Panc1 (cell line): ENCODE measurements at regions not wholly inside any gene's neighbourhood (a gene's known extent, or its start where the extent isn't known, plus 50 kb on each side); places are given as distances from the start of the nearest gene placed in this dataset.

Source experiments
- ATAC-seq: fragments of 200-7000 bp; cut with Tn5 transposase; 2 replicates; pipeline ENCODE4 v1.9.1; 2020; ENCODE audit warnings: mild to moderate bottlenecking, moderate library complexity
- BruUV-seq: library from RNA; stranded (reverse); fragments of 400-500 nt; replicated peaks from 2 replicates; lab custom pipeline; 2021; lab: Mats Ljungman, UMichigan
- CTCF ChIA-PET: fragments of 300-600 bp; sonication (Branson Sonifier 250); formaldehyde crosslinking; loops from one replicate; lab custom pipeline; 2022; ENCODE audit warnings: antibody characterized with exemption; lab: Charles Lee
- POLR2A ChIA-PET: fragments of 300-600 bp; sonication (Branson Sonifier 250); formaldehyde crosslinking; loops from one replicate; lab custom pipeline; 2022; ENCODE audit warnings: antibody characterized with exemption; lab: Charles Lee
- DNase-seq: peaks from one replicate; pipeline ENCODE4 v3.0.0-alpha.2; 2010; ENCODE audit warnings: low read depth, low spot score
- H3K27ac ChIP-seq: 2 replicates; pipeline ENCODE4 v1.5.1; 2011; ENCODE audit warnings: mild to moderate bottlenecking, low read length, inconsistent platforms
- H3K27me3 ChIP-seq: fragments of 200-500 bp; sonication (Bioruptor generic); 2 replicates; pipeline ENCODE4 v1.6.0; 2014; ENCODE audit warnings: low read length, inconsistent platforms; ENCODE audit not compliant: control insufficient read depth, insufficient read depth
- H3K36me3 ChIP-seq: fragments of 200-500 bp; sonication (Bioruptor generic); 2 replicates; pipeline ENCODE4 v1.5.1; 2014; ENCODE audit warnings: inconsistent platforms, mild to moderate bottlenecking, low read length, moderate library complexity; ENCODE audit not compliant: control insufficient read depth, insufficient read depth
- H3K4me1 ChIP-seq: 2 replicates; pipeline ENCODE4 v1.5.1; 2011; ENCODE audit warnings: inconsistent platforms, mild to moderate bottlenecking, low read length, moderate library complexity; ENCODE audit not compliant: control insufficient read depth, insufficient read depth
- H3K4me3 ChIP-seq, 2 experiments: 2 replicates each; pipeline ENCODE4 v1.5.1; 2011 to 2012; ENCODE audit warnings: low read depth in 2 of 2, low read length in 2 of 2, mild to moderate bottlenecking in 2 of 2, inconsistent platforms in 1 of 2, moderate library complexity in 1 of 2
- H3K9me3 ChIP-seq: fragments of 200-500 bp; sonication (Bioruptor generic); 2 replicates; pipeline ENCODE4 v1.5.1; 2014; ENCODE audit warnings: low read depth, mild to moderate bottlenecking, inconsistent platforms, low read length, moderate library complexity; ENCODE audit not compliant: control insufficient read depth, insufficient read depth
- POLR2AphosphoS5 ChIP-seq: IDR thresholded peaks from 2 replicates; pipeline ENCODE4 v1.6.1; 2012; ENCODE audit warnings: mild to moderate bottlenecking, low read depth, low read length, moderate library complexity
- SIN3A ChIP-seq: IDR thresholded peaks from 2 replicates; pipeline ENCODE4 v1.6.1; 2012; ENCODE audit warnings: low read depth, mild to moderate bottlenecking, low read length, moderate library complexity, borderline replicate concordance; ENCODE audit not compliant: insufficient read depth
- TCF7L2 ChIP-seq: IDR thresholded peaks from 2 replicates; pipeline ENCODE4 v1.6.1; 2011; ENCODE audit warnings: mild to moderate bottlenecking, low read depth, low read length, inconsistent platforms
- in situ Hi-C: cut with HindIII; loops from 2 replicates; pipeline ENCODE4 v1.10.0; 2016; ENCODE audit warnings: low sequenced_read_pairs, low pct_unique_long_range_greater_than_20kb
- intact Hi-C: fragments of 100-400 bp; cut with micrococcal nuclease; formaldehyde crosslinking; loops from one replicate; pipeline ENCODE4 v1.10.0; 2022; ENCODE audit not compliant: unreplicated experiment
- TF ChIP-seq, protein P1 (sequence below), 2 experiments: IDR thresholded peaks; 2 replicates each; pipeline ENCODE4 v1.6.1; 2011 to 2012; ENCODE audit warnings: low read depth in 2 of 2, control low read depth in 1 of 2, low read length in 1 of 2, mild to moderate bottlenecking in 1 of 2, moderate library complexity in 1 of 2; ENCODE audit not compliant: insufficient read depth in 1 of 2
- TF ChIP-seq, protein P2 (sequence below): fragments of 450-650 bp; IDR thresholded peaks from 2 replicates; pipeline ENCODE4 v1.5.1; 2017; ENCODE audit warnings: mild to moderate bottlenecking

DNA sequence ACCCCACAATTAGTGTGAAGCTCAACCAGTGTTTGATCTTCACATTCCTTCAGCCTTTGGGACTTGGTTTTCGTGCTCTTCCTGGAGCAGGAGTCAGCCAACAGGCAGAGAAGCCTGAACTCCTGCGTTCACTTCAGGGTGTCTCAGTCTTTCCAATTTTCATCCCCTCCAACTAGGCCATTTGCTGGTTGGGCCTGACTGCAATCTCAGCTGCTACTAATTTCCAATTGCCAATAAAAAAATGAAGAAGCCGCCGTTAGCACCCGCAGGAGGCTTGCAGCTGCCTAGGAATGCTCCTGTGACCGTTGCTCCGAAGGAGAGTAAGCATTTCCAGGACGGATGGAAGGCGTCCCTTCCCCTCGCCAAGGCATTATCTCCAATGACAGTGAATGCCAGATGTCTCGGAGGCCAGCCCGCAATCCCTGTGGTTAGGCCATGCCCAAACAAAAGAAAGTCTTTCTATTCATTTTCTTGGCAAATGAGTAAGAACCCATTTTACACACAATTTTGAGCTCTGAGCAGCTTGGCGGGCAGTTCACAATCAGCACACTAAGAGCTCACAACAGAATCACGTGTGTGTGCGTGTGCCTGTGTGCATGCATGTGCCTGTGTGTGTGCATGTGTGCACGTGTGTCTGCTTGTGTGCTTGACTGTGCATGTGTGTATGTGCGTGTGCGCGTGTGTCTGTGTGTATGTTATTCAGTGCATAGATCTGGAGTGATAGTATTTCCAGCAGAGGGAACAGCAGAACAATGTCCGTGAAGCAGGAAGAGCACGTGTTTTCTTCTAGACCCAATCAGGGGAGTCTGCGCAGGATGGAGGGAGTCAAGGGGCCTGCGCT is 301.2 kb downstream of the SMOC2 start:
- in situ Hi-C loops: no loop called here
- CTCF ChIA-PET: no interaction called here
- ATAC-seq (no peak), DNase-seq (no peak)
- no TSS peak for BruUV-seq
- Histone ChIP-seq H3K4me3 (no peak overlapping the region), H3K27ac (no peak overlapping the region), H3K9me3 (peaks cover 13% of the 10 kb centered on the region; the same call in 1 of the 2 replicates), H3K4me1 (no peaks in the 10 kb centered on the region), H3K36me3 (no peaks in the 10 kb centered on the region), H3K27me3 (no peaks in the 10 kb centered on the region)
- intact Hi-C loops: no loop called here
- TF ChIP-seq, protein P1, sequence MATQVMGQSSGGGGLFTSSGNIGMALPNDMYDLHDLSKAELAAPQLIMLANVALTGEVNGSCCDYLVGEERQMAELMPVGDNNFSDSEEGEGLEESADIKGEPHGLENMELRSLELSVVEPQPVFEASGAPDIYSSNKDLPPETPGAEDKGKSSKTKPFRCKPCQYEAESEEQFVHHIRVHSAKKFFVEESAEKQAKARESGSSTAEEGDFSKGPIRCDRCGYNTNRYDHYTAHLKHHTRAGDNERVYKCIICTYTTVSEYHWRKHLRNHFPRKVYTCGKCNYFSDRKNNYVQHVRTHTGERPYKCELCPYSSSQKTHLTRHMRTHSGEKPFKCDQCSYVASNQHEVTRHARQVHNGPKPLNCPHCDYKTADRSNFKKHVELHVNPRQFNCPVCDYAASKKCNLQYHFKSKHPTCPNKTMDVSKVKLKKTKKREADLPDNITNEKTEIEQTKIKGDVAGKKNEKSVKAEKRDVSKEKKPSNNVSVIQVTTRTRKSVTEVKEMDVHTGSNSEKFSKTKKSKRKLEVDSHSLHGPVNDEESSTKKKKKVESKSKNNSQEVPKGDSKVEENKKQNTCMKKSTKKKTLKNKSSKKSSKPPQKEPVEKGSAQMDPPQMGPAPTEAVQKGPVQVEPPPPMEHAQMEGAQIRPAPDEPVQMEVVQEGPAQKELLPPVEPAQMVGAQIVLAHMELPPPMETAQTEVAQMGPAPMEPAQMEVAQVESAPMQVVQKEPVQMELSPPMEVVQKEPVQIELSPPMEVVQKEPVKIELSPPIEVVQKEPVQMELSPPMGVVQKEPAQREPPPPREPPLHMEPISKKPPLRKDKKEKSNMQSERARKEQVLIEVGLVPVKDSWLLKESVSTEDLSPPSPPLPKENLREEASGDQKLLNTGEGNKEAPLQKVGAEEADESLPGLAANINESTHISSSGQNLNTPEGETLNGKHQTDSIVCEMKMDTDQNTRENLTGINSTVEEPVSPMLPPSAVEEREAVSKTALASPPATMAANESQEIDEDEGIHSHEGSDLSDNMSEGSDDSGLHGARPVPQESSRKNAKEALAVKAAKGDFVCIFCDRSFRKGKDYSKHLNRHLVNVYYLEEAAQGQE (IDR thresholded peaks at IDR 0.05; ENCODE audit: insufficient read depth in 1 of 2, low read depth in 2 of 2, low read length in 1 of 2): no peak
- TF ChIP-seq POLR2AphosphoS5: no peak
- TF ChIP-seq TCF7L2: no peak
- TF ChIP-seq, protein P2, sequence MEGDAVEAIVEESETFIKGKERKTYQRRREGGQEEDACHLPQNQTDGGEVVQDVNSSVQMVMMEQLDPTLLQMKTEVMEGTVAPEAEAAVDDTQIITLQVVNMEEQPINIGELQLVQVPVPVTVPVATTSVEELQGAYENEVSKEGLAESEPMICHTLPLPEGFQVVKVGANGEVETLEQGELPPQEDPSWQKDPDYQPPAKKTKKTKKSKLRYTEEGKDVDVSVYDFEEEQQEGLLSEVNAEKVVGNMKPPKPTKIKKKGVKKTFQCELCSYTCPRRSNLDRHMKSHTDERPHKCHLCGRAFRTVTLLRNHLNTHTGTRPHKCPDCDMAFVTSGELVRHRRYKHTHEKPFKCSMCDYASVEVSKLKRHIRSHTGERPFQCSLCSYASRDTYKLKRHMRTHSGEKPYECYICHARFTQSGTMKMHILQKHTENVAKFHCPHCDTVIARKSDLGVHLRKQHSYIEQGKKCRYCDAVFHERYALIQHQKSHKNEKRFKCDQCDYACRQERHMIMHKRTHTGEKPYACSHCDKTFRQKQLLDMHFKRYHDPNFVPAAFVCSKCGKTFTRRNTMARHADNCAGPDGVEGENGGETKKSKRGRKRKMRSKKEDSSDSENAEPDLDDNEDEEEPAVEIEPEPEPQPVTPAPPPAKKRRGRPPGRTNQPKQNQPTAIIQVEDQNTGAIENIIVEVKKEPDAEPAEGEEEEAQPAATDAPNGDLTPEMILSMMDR: no peak
- TF ChIP-seq SIN3A: no peak
- POLR2A ChIA-PET: interaction anchor here (0.6 kb wide), 1 partner anchor 234 kb away, joined by 3 read pairs; no protein-coding TSS in a partner anchor

DNA sequence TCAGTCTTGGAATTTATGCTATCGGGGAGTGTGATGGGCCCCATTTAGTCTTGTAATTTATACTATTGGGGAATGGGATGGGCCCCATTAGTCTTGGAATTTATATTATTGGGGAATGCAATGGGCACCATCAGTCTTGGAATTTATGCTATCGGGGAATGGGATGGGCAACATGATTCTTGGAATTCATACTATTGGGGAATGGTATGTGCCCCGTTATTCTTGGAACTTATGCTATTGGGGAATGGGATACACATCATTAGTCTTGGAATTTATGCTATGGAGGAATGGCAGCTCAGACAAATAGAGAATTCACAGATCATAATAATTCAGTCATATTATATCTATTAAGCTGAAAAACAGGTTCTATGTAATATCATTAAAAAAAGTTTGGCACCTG is 300.3 kb downstream of the SMOC2 start:
- Histone ChIP-seq H3K4me1 (no peaks in the 10 kb centered on the region), H3K27me3 (no peaks in the 10 kb centered on the region), H3K4me3 (no peak overlapping the region), H3K36me3 (no peaks in the 10 kb centered on the region), H3K27ac (no peak overlapping the region), H3K9me3 (peaks cover 13% of the 10 kb centered on the region; the same call in 1 of the 2 replicates)
- in situ Hi-C loops: no loop called here
- ChIA-PET POLR2A (no interaction called here), CTCF (no interaction called here)
- BruUV-seq: no TSS peak
- intact Hi-C loops: no loop called here
- DNase-seq (no peak), ATAC-seq (no peak)
- no peak for TF ChIP-seq POLR2AphosphoS5
- TF ChIP-seq SIN3A: no peak
- TF ChIP-seq, protein P1 (IDR thresholded peaks at IDR 0.05; ENCODE audit: insufficient read depth in 1 of 2, low read depth in 2 of 2, low read length in 1 of 2): no peak
- no peak for TF ChIP-seq TCF7L2
- TF ChIP-seq, protein P2: no peak
